Suprapubic skin (tissue), 4 donors: ENCODE measurements at regions not wholly inside any gene's neighbourhood (a gene's known extent, or its start where the extent isn't known, plus 50 kb on each side); places are given as distances from the start of the nearest gene placed in this dataset.
A peak's percentile ranks its signal among the peaks of the same experiment; 100 is the strongest.
"Not testable (repeated sequence)": the region's sequence is repeated elsewhere in the genome, so short reads cannot be mapped to it uniquely, and the experiment has no call there.

ENCODE experiments used
- DNase-seq, 2 donors: peaks; one replicate each; pipeline ENCODE4 v3.0.0-alpha.2; 2019; ENCODE audit warnings: low spot score in 2 of 2
- H3K27ac ChIP-seq: fragments of 200-600 bp; sonication (generic); one replicate; pipeline ENCODE4 v1.5.1; 2019
- H3K27me3 ChIP-seq: fragments of 200-600 bp; sonication (generic); one replicate; pipeline ENCODE4 v1.5.1; 2019
- H3K36me3 ChIP-seq: fragments of 200-600 bp; sonication (generic); one replicate; pipeline ENCODE4 v1.5.1; 2019
- H3K4me1 ChIP-seq: fragments of 200-600 bp; sonication (generic); one replicate; pipeline ENCODE4 v1.5.1; 2019
- H3K4me3 ChIP-seq: fragments of 200-600 bp; sonication (generic); one replicate; pipeline ENCODE4 v1.5.1; 2019; ENCODE audit warnings: mild to moderate bottlenecking
- H3K9me3 ChIP-seq: fragments of 200-600 bp; sonication (generic); one replicate; pipeline ENCODE4 v1.5.1; 2019
- CTCF ChIP-seq, 2 donors: fragments of 200-600 bp in 1 of 2; fragments of 450-650 bp in 1 of 2; sonication (generic) in 1 of 2; IDR thresholded peaks; one replicate each; pipeline ENCODE4 v1.5.1; 2016 to 2019; ENCODE audit warnings: antibody characterized with exemption in 2 of 2, mild to moderate bottlenecking in 1 of 2, moderate library complexity in 1 of 2
- EP300 ChIP-seq: sonication (generic); formaldehyde crosslinking; IDR thresholded peaks from one replicate; pipeline ENCODE4 v1.6.1; 2017; ENCODE audit warnings: antibody characterized with exemption
- POLR2A ChIP-seq, 2 donors: fragments of 450-650 bp; IDR thresholded peaks; one replicate each; pipeline ENCODE4 v1.6.1; 2017; ENCODE audit warnings: antibody characterized with exemption in 2 of 2, mild to moderate bottlenecking in 2 of 2, moderate library complexity in 2 of 2
- POLR2AphosphoS5 ChIP-seq, 3 donors: sonication (generic); formaldehyde crosslinking; IDR thresholded peaks; one replicate each; pipeline ENCODE4 v1.6.1; 2017; ENCODE audit warnings: antibody characterized with exemption in 3 of 3
- WGBS: methylation state at CpG from one replicate; pipeline ENCODE4 v1.1.5; 2018; 5-methylcytosine and 5-hydroxymethylcytosine counted together

GRCh38 chr14:34381304-34381703, 80.7 kb downstream of the SPTSSA start:
- DNase-seq, H3K4me3 ChIP-seq, H3K27me3 ChIP-seq, H3K9me3 ChIP-seq, H3K36me3 ChIP-seq, H3K27ac ChIP-seq: not testable (repeated sequence)
- peaks cover 30% of the 10 kb centered on the region for H3K4me1 ChIP-seq
- WGBS = 80% methylated on average over 2 of the region's 2 CpGs

- H3K9me3 ChIP-seq = no peaks in the 10 kb centered on the region
- H3K36me3 ChIP-seq = no peaks in the 10 kb centered on the region
- H3K27ac ChIP-seq = no peak overlapping the region
- DNase-seq = no peak
- no peak for TF ChIP-seq POLR2A (IDR thresholded peaks at IDR 0.05)
- no peak for TF ChIP-seq POLR2AphosphoS5 (IDR thresholded peaks at IDR 0.05)
- TF ChIP-seq EP300 = no peak
- no peak for TF ChIP-seq CTCF (IDR thresholded peaks at IDR 0.05)
- H3K4me3 ChIP-seq = no peak overlapping the region
- 57% methylated on average over 4 of the region's 4 CpGs for WGBS
- peaks cover 38% of the 10 kb centered on the region for H3K4me1 ChIP-seq
- no peaks in the 10 kb centered on the region for H3K27me3 ChIP-seq
Measured at GRCh38 chr14:34380471-34380845, 81.6 kb downstream of the SPTSSA start.

GRCh38 chr14:34379816-34380470, 82.1 kb downstream of the SPTSSA start:
- no peaks in the 10 kb centered on the region for H3K36me3 ChIP-seq
- 35% methylated on average over 4 of the region's 4 CpGs for WGBS
- peaks cover 40% of the 10 kb centered on the region for H3K4me1 ChIP-seq
- no peak overlapping the region for H3K4me3 ChIP-seq
- DNase-seq = no peak
- peak overlapping the region; percentile 20 for H3K27ac ChIP-seq
- no peaks in the 10 kb centered on the region for H3K27me3 ChIP-seq
- TF ChIP-seq EP300 (no peak), CTCF (IDR thresholded peaks at IDR 0.05) (no peak), POLR2A (IDR thresholded peaks at IDR 0.05) (no peak), POLR2AphosphoS5 (IDR thresholded peaks at IDR 0.05) (no peak)
- no peaks in the 10 kb centered on the region for H3K9me3 ChIP-seq

- Histone ChIP-seq H3K27me3 (no peaks in the 10 kb centered on the region), H3K36me3 (no peaks in the 10 kb centered on the region), H3K27ac (peak overlapping the region; percentile 79), H3K4me1 (peaks cover 64% of the 10 kb centered on the region), H3K9me3 (no peaks in the 10 kb centered on the region), H3K4me3 (no peak overlapping the region)
- 87% methylated on average over 3 of the region's 3 CpGs for WGBS
- TF ChIP-seq POLR2AphosphoS5 (IDR thresholded peaks at IDR 0.05) (no peak), POLR2A (IDR thresholded peaks at IDR 0.05) (no peak), EP300 (no peak), CTCF (IDR thresholded peaks at IDR 0.05) (no peak)
- DNase-seq = no peak
Measured at GRCh38 chr14:34376649-34377267, 85.3 kb downstream of the SPTSSA start.

GRCh38 chr14:34374998-34375740, 86.9 kb downstream of the SPTSSA start:
- peak overlapping the region; percentile 79 for H3K27ac ChIP-seq
- 50% methylated on average over 3 of the region's 3 CpGs for WGBS
- no peaks in the 10 kb centered on the region for H3K36me3 ChIP-seq
- no peaks in the 10 kb centered on the region for H3K9me3 ChIP-seq
- H3K4me3 ChIP-seq = no peak overlapping the region
- peaks cover 57% of the 10 kb centered on the region for H3K4me1 ChIP-seq
- TF ChIP-seq CTCF (IDR thresholded peaks at IDR 0.05) = no peak
- H3K27me3 ChIP-seq = no peaks in the 10 kb centered on the region
- no peak for DNase-seq
